PC-9 (cell line): ENCODE measurements at regions not wholly inside any gene's neighbourhood (a gene's known extent, or its start where the extent isn't known, plus 50 kb on each side); places are given as distances from the start of the nearest gene placed in this dataset.
"Not testable (repeated sequence)": the region's sequence is repeated elsewhere in the genome, so short reads cannot be mapped to it uniquely, and the experiment has no call there.

Source experiments
- CTCF ChIP-seq: fragments of 200-600 bp; sonication (generic); conservative IDR thresholded peaks from 2 replicates; pipeline ENCODE4 v1.6.1; 2017; ENCODE audit warnings: mixed run types, antibody characterized with exemption, mild to moderate bottlenecking, moderate library complexity
- EZH2 ChIP-seq: fragments of 200-600 bp; sonication (generic); IDR thresholded peaks from 2 replicates; pipeline ENCODE4 v1.8.0; 2017; ENCODE audit warnings: antibody characterized with exemption, low read depth

- not testable (repeated sequence) for TF ChIP-seq CTCF, EZH2
Observed at GRCh38 chr6:131478740-131479211, 94.2 kb upstream of the ARG1 start.
